ENCODE measurements at regions not wholly inside any gene's neighbourhood (a gene's known extent, or its start where the extent isn't known, plus 50 kb on each side); places are given as distances from the start of the nearest gene placed in this dataset.

DNA sequence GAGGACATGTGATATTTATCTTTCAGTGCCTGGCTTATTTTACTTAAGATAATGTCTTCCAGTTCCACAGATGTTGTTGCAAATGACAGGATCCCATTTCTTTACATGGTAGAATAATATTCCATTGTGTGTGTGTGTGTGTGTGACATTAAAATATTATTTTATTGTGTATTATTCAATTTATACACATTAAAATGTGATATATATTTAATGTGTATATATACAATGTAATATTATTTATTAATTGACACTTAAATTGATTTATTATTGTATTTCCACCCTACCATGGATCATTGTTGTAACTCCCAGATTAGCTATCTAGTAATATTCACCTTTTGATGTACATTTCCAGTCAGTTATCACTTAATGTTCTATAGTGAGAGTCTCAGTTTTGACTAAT lies 1422.5 kb upstream of the ADGRB3 start:
- TF ChIP-seq TAF1 (IDR thresholded peaks at IDR 0.05; ENCODE audit: low read depth) (no peak), EGR1 (IDR thresholded peaks at IDR 0.05) (no peak), NFIC (IDR thresholded peaks at IDR 0.05) (no peak)
- TF ChIP-seq, protein P1, sequence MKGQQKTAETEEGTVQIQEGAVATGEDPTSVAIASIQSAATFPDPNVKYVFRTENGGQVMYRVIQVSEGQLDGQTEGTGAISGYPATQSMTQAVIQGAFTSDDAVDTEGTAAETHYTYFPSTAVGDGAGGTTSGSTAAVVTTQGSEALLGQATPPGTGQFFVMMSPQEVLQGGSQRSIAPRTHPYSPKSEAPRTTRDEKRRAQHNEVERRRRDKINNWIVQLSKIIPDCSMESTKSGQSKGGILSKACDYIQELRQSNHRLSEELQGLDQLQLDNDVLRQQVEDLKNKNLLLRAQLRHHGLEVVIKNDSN (IDR thresholded peaks at IDR 0.05), result no peak
- TF ChIP-seq, protein P2, sequence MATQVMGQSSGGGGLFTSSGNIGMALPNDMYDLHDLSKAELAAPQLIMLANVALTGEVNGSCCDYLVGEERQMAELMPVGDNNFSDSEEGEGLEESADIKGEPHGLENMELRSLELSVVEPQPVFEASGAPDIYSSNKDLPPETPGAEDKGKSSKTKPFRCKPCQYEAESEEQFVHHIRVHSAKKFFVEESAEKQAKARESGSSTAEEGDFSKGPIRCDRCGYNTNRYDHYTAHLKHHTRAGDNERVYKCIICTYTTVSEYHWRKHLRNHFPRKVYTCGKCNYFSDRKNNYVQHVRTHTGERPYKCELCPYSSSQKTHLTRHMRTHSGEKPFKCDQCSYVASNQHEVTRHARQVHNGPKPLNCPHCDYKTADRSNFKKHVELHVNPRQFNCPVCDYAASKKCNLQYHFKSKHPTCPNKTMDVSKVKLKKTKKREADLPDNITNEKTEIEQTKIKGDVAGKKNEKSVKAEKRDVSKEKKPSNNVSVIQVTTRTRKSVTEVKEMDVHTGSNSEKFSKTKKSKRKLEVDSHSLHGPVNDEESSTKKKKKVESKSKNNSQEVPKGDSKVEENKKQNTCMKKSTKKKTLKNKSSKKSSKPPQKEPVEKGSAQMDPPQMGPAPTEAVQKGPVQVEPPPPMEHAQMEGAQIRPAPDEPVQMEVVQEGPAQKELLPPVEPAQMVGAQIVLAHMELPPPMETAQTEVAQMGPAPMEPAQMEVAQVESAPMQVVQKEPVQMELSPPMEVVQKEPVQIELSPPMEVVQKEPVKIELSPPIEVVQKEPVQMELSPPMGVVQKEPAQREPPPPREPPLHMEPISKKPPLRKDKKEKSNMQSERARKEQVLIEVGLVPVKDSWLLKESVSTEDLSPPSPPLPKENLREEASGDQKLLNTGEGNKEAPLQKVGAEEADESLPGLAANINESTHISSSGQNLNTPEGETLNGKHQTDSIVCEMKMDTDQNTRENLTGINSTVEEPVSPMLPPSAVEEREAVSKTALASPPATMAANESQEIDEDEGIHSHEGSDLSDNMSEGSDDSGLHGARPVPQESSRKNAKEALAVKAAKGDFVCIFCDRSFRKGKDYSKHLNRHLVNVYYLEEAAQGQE (IDR thresholded peaks at IDR 0.05; ENCODE audit: low read depth), result no peak

DNA sequence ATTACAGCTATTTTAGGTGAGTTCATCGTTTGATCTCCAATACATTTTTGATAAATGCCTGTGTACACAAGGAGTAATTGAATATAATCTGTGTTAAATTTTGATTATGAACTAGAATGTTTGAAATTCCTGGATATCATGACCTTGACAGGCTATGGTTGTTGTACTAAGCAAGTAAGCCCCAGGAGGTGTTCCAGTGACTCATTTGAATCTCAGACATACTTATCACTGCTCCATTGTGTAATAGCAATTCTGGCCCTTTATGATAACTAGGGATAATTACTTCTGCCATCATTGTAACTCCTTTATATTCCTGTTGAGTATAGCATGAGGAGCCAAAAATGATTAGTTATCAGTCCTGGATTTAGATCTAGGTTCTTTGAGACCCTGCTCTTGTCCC lies 1424.6 kb upstream of the ADGRB3 start:
- TF ChIP-seq NFIC (IDR thresholded peaks at IDR 0.05) (no peak), CEBPB (IDR thresholded peaks at IDR 0.05) (no peak), TEAD4 (IDR thresholded peaks at IDR 0.05) (no peak), RAD21 (IDR thresholded peaks at IDR 0.05; ENCODE audit: low read depth) (no peak), EGR1 (IDR thresholded peaks at IDR 0.05) (no peak), TAF1 (IDR thresholded peaks at IDR 0.05; ENCODE audit: low read depth) (no peak), ZBTB7A (IDR thresholded peaks at IDR 0.05; ENCODE audit: low read depth) (no peak), FOXM1 (IDR thresholded peaks at IDR 0.05; ENCODE audit: borderline replicate concordance, low read depth) (no peak), CREB1 (IDR thresholded peaks at IDR 0.05; ENCODE audit: low read depth) (no peak), TCF12 (IDR thresholded peaks at IDR 0.05; ENCODE audit: low read depth) (no peak), YY1 (IDR thresholded peaks at IDR 0.05; ENCODE audit: low read depth) (no peak), EP300 (IDR thresholded peaks at IDR 0.05; ENCODE audit: borderline replicate concordance) (no peak)
- TF ChIP-seq, protein P1 (IDR thresholded peaks at IDR 0.05), result no peak
- TF ChIP-seq, protein P3, sequence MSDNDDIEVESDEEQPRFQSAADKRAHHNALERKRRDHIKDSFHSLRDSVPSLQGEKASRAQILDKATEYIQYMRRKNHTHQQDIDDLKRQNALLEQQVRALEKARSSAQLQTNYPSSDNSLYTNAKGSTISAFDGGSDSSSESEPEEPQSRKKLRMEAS (IDR thresholded peaks at IDR 0.05), result no peak
- TF ChIP-seq, protein P2 (IDR thresholded peaks at IDR 0.05; ENCODE audit: low read depth), result no peak

DNA sequence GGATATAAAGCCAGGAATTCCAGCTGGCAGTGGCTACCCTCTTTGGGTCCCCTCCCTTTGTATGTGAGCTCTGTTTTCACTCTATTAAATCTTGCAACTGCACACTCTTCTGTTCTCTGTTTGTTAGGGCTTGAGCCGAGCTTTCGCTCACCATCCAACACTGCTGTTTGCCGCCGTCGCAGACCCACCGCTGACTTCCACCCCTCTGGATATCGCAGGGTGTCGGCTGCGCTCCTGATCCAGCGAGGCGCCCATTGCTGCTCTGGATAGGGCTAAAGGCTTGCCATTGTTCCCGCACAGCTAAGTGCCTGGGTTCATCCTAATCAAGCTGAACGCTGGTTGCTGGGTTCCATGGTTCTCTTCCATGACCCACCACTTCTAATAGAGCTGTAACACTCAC lies 1433.5 kb upstream of the ADGRB3 start:
- no peak for TF ChIP-seq TCF12 (IDR thresholded peaks at IDR 0.05; ENCODE audit: low read depth)
- no peak for TF ChIP-seq TEAD4 (IDR thresholded peaks at IDR 0.05)
- no peak for TF ChIP-seq TAF1 (IDR thresholded peaks at IDR 0.05; ENCODE audit: low read depth)
- TF ChIP-seq EGR1 (IDR thresholded peaks at IDR 0.05), result no peak
- no peak for TF ChIP-seq NFIC (IDR thresholded peaks at IDR 0.05)
- no peak for TF ChIP-seq ZBTB7A (IDR thresholded peaks at IDR 0.05; ENCODE audit: low read depth)
- no peak for TF ChIP-seq YY1 (IDR thresholded peaks at IDR 0.05; ENCODE audit: low read depth)
- TF ChIP-seq, protein P2 (IDR thresholded peaks at IDR 0.05; ENCODE audit: low read depth), result no peak
- TF ChIP-seq EP300 (IDR thresholded peaks at IDR 0.05; ENCODE audit: borderline replicate concordance), result no peak
- no peak for TF ChIP-seq RAD21 (IDR thresholded peaks at IDR 0.05; ENCODE audit: low read depth)
- TF ChIP-seq, protein P1 (IDR thresholded peaks at IDR 0.05), result no peak
- no peak for TF ChIP-seq CEBPB (IDR thresholded peaks at IDR 0.05)
- TF ChIP-seq CREB1 (IDR thresholded peaks at IDR 0.05; ENCODE audit: low read depth), result no peak
- TF ChIP-seq FOXM1 (IDR thresholded peaks at IDR 0.05; ENCODE audit: borderline replicate concordance, low read depth), result no peak
- TF ChIP-seq, protein P3 (IDR thresholded peaks at IDR 0.05), result no peak

DNA sequence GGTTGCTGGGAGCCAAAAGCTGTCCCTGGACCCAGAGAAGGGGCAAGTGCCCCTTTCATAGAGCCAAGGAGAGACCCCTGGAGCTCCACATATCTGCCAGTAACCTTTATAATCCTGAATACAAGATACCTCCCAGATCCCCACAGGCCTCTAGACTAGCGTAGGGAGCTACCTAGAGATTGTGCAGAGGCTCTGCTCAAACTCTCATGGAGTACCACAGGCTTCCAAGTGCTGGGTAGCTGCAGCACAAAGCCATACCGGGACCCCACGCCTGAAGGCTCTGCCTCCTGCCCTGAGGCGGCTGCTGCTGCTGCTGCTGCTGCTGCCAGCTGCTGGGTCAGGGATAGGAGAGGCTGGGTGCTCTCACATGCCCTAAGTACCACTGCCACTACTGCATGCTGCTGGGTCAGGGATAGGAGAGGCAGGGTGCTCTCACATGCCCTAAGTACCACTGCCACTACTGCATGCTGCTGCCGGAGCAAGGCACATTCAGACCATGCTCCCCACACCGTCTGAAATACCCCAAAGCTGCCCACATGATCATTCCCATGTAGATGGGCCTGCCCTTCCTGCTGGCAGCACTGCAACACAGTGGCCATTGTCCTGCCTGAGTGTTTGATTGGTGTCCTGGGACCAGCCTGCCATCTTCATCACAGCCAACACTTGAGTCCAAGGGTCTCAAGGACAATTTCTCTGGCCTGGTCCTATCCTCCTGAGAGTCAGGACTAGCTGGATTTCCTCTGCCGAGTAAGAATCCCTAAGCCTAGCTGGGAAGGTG lies 1434.3 kb upstream of the ADGRB3 start:
- TF ChIP-seq ZBTB7A (IDR thresholded peaks at IDR 0.05; ENCODE audit: low read depth) (no peak), NFIC (IDR thresholded peaks at IDR 0.05) (no peak), YY1 (IDR thresholded peaks at IDR 0.05; ENCODE audit: low read depth) (no peak), RAD21 (IDR thresholded peaks at IDR 0.05; ENCODE audit: low read depth) (no peak), EGR1 (IDR thresholded peaks at IDR 0.05) (no peak), EP300 (IDR thresholded peaks at IDR 0.05; ENCODE audit: borderline replicate concordance) (no peak), TCF12 (IDR thresholded peaks at IDR 0.05; ENCODE audit: low read depth) (no peak), FOXM1 (IDR thresholded peaks at IDR 0.05; ENCODE audit: borderline replicate concordance, low read depth) (no peak), CEBPB (IDR thresholded peaks at IDR 0.05) (no peak), TAF1 (IDR thresholded peaks at IDR 0.05; ENCODE audit: low read depth) (no peak), TEAD4 (IDR thresholded peaks at IDR 0.05) (no peak), CREB1 (IDR thresholded peaks at IDR 0.05; ENCODE audit: low read depth) (no peak)
- TF ChIP-seq, protein P1 (IDR thresholded peaks at IDR 0.05), result no peak
- TF ChIP-seq, protein P3 (IDR thresholded peaks at IDR 0.05), result no peak
- TF ChIP-seq, protein P2 (IDR thresholded peaks at IDR 0.05; ENCODE audit: low read depth), result no peak
